Skeletal muscle tissue (tissue), 3 donors: ENCODE measurements at regions not wholly inside any gene's neighbourhood (a gene's known extent, or its start where the extent isn't known, plus 50 kb on each side); places are given as distances from the start of the nearest gene placed in this dataset.

Experiments
- H3K27ac ChIP-seq: one replicate; pipeline ENCODE4 v1.7.0; 2013; ENCODE audit warnings: mild to moderate bottlenecking, low read depth, low read length, inconsistent platforms
- H3K27me3 ChIP-seq, 3 donors: one replicate each; pipeline ENCODE4 v1.7.0; 2013; ENCODE audit warnings: low read length in 3 of 3; ENCODE audit not compliant: control insufficient read depth in 3 of 3, insufficient read depth in 3 of 3
- H3K36me3 ChIP-seq, 3 donors: one replicate each; pipeline ENCODE4 v1.7.0; 2013; ENCODE audit warnings: low read length in 3 of 3; ENCODE audit not compliant: control insufficient read depth in 3 of 3, insufficient read depth in 3 of 3
- H3K4me1 ChIP-seq, 3 donors: one replicate each; pipeline ENCODE4 v1.7.0; 2013; ENCODE audit warnings: low read length in 3 of 3, mild to moderate bottlenecking in 3 of 3; ENCODE audit not compliant: control insufficient read depth in 3 of 3, insufficient read depth in 3 of 3
- H3K4me3 ChIP-seq, 3 donors: one replicate each; pipeline ENCODE4 v1.7.0; 2013; ENCODE audit warnings: low read length in 3 of 3
- H3K9ac ChIP-seq, 3 donors: one replicate each; pipeline ENCODE4 v1.7.0; 2013; ENCODE audit warnings: low read length in 3 of 3, mild to moderate bottlenecking in 3 of 3, moderate library complexity in 2 of 3, low read depth in 1 of 3
- H3K9me3 ChIP-seq, 3 donors: one replicate each; pipeline ENCODE4 v1.7.0; 2013; ENCODE audit warnings: low read length in 3 of 3; ENCODE audit not compliant: control insufficient read depth in 3 of 3
- donor health status: Osteomylitis.

DNA sequence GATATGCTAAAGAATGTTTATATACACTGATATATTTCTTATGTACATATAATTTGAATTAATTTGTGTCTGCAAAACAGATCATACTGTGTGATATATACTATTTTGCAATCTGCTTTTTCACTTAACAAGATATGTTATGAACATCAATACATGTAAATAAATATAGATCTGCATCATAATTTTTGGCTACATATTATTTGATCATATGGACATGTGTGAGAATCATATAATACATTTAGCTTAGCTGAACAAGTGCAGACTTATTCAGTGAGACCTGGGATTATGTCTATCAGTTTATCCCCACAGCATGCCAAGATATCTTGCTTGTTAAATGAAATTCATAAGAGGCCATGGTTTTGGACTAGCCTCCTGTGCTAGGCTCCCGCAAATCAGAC is 474.3 kb downstream of the ARHGEF28 start:
- H3K4me3 ChIP-seq: no peak overlapping the region
- peaks cover 0 to 3% (median 0%) of the 10 kb centered on the region in 3 donors for H3K9me3 ChIP-seq
- H3K27ac ChIP-seq: no peak overlapping the region
- H3K4me1 ChIP-seq: peaks cover 0 to 8% (median 2%) of the 10 kb centered on the region in 3 donors
- H3K9ac ChIP-seq: no peak overlapping the region
- no peaks in the 10 kb centered on the region for H3K36me3 ChIP-seq
- H3K27me3 ChIP-seq: no peaks in the 10 kb centered on the region

DNA sequence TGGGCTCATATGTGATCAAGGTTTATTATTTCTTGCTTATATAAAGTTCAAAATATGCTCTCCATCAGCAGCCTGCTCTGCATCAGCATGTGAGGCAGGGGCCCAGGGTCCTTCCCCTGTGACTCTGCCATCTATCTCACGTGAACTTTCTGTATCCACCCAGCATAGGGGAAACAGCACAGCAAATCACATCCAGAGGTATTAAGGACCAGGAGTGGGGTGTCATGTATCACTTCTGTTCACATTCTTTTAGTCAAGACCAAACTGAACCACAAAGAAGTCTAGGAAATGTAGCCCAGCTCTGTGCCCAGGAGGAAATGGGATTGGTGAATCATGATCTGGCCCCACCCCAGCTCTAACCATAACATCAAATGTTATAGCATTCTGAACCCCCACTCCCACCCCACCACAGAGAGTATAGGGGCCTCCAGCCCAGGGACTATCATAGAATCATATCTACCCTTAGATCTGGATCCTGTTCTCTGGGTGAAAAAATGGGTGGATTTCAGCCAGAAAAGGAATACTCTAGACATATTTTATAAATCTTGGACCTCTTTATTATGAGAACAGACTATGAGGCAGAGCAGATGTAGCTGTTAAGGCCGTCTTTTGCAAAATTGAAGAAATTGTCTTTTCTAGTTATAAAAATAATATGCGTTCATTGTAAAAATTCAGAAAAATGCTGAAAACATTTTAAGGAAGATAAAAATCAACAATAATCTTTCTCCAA is 473.7 kb downstream of the ARHGEF28 start:
- Histone ChIP-seq H3K4me1 (peaks cover 0 to 9% (median 3%) of the 10 kb centered on the region in 3 donors), H3K4me3 (no peak overlapping the region), H3K27me3 (no peaks in the 10 kb centered on the region), H3K9ac (no peak overlapping the region), H3K9me3 (peaks cover 0 to 3% (median 0%) of the 10 kb centered on the region in 3 donors), H3K36me3 (no peaks in the 10 kb centered on the region), H3K27ac (no peak overlapping the region)

DNA sequence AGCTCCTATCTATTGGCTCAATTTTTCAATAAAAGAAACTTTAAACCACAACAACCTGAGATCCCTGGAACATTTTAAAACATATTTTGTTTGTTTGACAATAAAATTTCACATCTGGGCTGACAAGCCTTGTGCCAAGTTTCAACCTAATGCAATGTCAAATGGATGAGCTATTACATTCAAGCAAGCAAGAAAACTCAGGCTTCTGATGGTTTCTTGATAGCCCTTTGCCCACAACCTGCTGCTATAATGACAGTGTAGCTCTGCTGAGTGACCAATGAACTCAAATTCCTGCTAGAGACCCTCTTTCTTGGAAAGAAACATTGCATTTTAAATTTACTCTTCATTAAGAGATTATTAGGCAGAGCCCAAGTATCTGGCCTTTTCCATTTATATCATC is 472.9 kb downstream of the ARHGEF28 start:
- no peak overlapping the region for H3K27ac ChIP-seq
- peaks cover 3 to 13% (median 6%) of the 10 kb centered on the region in 3 donors for H3K4me1 ChIP-seq
- H3K27me3 ChIP-seq: no peaks in the 10 kb centered on the region
- H3K9ac ChIP-seq: no peak overlapping the region
- no peak overlapping the region for H3K4me3 ChIP-seq
- peaks cover 0 to 3% (median 0%) of the 10 kb centered on the region in 3 donors for H3K9me3 ChIP-seq
- no peaks in the 10 kb centered on the region for H3K36me3 ChIP-seq

DNA sequence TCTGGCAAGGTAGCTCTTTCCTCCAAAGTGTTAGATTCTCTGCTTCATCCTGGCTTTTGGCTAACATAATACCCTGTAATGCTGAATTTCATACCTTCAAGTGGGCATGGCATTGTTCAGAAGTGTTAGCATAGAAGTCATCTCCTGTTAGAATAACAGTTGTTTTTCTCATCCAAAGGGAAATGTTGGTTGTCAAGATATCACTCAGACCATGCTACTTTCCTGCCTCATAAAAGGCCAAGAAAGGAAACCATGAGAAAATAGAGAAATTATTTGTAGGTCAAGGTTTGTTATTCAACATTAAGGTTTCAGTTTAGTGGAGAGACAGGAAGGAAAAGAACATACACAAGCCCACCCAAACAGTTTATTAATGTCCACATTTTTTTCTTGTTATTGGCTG is 472.5 kb downstream of the ARHGEF28 start:
- Histone ChIP-seq H3K4me1 (peaks cover 5 to 18% (median 6%) of the 10 kb centered on the region in 3 donors), H3K4me3 (no peak overlapping the region), H3K36me3 (no peaks in the 10 kb centered on the region), H3K27me3 (no peaks in the 10 kb centered on the region), H3K27ac (no peak overlapping the region), H3K9ac (no peak overlapping the region), H3K9me3 (peaks cover 0 to 3% (median 0%) of the 10 kb centered on the region in 3 donors)

DNA sequence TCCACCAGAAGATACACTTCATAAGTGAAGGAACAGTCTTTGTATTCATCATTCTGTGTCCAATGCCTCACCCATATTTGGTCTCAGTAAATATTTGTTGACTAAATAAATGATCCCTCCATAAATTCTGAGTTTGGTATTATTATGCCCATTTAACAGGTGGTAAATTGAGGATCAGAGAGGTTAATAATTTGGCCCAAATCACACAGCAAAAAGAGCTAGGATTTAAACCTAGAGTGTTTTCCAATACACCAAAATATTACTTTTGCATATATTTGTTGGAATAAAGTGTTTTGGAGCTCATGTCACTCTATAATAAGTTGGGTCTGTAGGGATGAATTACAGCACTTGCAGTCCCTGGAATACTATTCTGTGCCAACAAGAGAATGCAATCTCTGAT is 470.3 kb downstream of the ARHGEF28 start:
- peaks cover 5 to 18% (median 6%) of the 10 kb centered on the region in 3 donors for H3K4me1 ChIP-seq
- H3K9ac ChIP-seq: no peak overlapping the region
- H3K4me3 ChIP-seq: no peak overlapping the region
- H3K27me3 ChIP-seq: no peaks in the 10 kb centered on the region
- peaks cover 0 to 3% (median 0%) of the 10 kb centered on the region in 3 donors for H3K9me3 ChIP-seq
- no peaks in the 10 kb centered on the region for H3K36me3 ChIP-seq
- no peak overlapping the region for H3K27ac ChIP-seq

DNA sequence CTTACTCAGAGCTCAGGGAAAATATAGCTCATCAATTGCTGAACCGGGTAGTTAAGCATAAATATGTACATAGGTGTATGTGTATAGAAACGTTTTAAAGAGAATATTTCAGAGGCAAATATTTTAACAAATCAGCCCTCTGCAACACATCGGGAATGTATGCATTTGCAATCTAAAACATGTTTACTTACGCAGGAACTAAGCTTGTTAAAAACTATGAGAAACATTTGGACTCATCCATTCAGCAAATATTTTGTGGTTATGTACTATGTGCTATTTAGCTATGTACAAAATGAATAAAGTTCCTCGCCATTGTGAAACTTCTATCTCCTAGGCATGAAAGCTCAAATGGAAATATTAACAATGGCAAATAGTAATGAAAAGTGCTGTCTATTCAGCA is 469.9 kb downstream of the ARHGEF28 start:
- Histone ChIP-seq H3K4me3 (no peak overlapping the region), H3K27me3 (no peaks in the 10 kb centered on the region), H3K4me1 (peaks cover 5 to 18% (median 6%) of the 10 kb centered on the region in 3 donors), H3K9me3 (peaks cover 0 to 3% (median 0%) of the 10 kb centered on the region in 3 donors), H3K36me3 (no peaks in the 10 kb centered on the region), H3K9ac (no peak overlapping the region), H3K27ac (no peak overlapping the region)

DNA sequence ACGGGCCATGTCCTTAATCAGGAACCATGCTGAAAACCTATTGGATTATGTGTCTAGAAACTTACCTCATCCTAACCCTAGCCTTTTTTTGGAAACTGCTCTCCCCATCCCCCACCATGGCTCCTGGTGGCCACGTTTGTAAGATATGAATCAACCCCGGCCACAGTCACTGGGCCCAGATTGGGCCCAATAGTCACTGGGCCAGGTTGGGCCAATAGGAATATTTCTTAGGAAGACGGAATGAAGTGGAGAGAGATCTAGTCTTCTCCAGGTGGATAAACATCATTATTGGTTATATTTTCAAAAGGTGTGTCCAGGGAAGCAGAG is 468.7 kb downstream of the ARHGEF28 start:
- Histone ChIP-seq H3K4me1 (peaks cover 5 to 18% (median 6%) of the 10 kb centered on the region in 3 donors), H3K9ac (no peak overlapping the region), H3K36me3 (no peaks in the 10 kb centered on the region), H3K9me3 (peaks cover 0 to 3% (median 0%) of the 10 kb centered on the region in 3 donors), H3K27me3 (no peaks in the 10 kb centered on the region), H3K27ac (no peak overlapping the region), H3K4me3 (no peak overlapping the region)

DNA sequence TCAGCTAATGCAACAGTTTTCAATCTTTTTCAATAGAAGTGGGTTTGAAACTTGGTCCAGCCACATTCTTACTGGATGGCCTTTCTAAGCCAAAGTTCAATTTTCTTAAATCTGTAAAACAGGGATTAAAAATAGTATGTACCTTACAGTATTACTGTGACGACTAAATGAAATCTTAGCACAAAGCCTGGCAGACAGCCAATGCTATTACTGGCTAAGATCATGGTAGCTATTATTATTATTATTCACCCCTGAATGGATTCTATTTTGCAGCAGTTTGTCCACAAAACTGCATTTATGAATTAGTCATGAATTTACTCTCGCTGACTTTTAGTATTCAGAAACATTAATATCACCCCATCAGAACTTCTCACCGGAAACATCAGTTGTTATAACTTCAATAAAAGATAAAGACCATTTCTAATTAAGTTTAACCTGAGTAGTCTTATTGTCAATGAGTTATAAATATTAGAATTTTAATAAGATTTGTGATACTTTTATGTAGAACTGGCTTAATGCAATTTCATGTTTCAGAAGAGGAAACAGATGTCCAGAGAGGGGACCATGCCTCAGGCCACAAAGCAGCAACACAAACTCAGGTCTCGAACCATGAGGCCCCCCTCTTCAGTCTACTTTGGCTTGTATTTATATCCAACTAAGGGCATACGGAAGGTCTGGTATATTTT is 468.2 kb downstream of the ARHGEF28 start:
- Histone ChIP-seq H3K4me1 (peaks cover 5 to 18% (median 6%) of the 10 kb centered on the region in 3 donors), H3K9ac (no peak overlapping the region), H3K27me3 (no peaks in the 10 kb centered on the region), H3K4me3 (no peak overlapping the region), H3K36me3 (no peaks in the 10 kb centered on the region), H3K9me3 (no peaks in the 10 kb centered on the region), H3K27ac (no peak overlapping the region)

DNA sequence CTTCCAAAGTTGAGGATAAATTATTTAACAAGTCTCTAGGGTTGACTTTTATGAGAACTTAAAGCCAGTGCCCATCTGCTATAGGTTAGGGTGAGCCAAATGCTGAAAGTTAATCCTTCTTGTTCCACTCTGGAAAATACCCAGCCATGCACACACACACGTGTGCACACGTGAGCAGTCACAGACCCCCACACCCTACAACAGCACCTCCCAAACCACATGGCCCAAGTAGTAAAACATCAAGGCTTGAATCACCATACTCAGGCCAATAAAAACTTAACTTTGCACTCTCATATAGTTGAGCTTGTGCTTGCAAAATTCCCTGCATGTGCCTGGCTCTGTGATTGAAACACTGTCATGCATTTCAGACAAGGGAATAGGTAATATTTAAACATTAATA is 467.6 kb downstream of the ARHGEF28 start:
- no peaks in the 10 kb centered on the region for H3K36me3 ChIP-seq
- H3K9ac ChIP-seq: no peak overlapping the region
- H3K27me3 ChIP-seq: no peaks in the 10 kb centered on the region
- H3K4me1 ChIP-seq: peaks cover 4 to 18% (median 5%) of the 10 kb centered on the region in 3 donors
- no peak overlapping the region for H3K27ac ChIP-seq
- H3K9me3 ChIP-seq: no peaks in the 10 kb centered on the region
- H3K4me3 ChIP-seq: no peak overlapping the region

DNA sequence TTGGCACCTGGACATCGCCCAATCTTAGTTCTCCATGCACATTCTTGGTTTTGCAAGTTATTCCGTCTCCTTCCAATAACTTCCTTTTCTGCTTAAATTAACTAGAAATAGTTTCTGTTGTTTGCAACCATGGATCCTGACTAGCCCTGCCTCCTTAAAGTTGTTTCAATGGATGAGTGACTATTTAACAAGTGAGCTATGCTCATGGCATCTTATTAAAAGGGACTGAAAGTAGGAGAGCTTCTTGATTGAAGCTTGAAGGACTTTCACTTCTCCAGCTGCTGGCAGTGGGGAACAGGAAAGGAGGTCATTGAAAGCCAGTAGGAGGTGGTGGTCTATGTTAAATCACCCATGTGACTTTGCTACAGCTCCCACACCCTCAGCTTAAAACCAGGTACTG is 466.8 kb downstream of the ARHGEF28 start:
- Histone ChIP-seq H3K9ac (no peak overlapping the region), H3K27me3 (no peaks in the 10 kb centered on the region)

More for the DNA sequence above, 466.8 kb downstream of the ARHGEF28 start:
- no peaks in the 10 kb centered on the region for H3K36me3 ChIP-seq
- H3K27ac ChIP-seq: no peak overlapping the region
- H3K9me3 ChIP-seq: no peaks in the 10 kb centered on the region
- H3K4me1 ChIP-seq: peaks cover 4 to 18% (median 5%) of the 10 kb centered on the region in 3 donors
- H3K4me3 ChIP-seq: no peak overlapping the region
